HEK293T (cell line): ENCODE measurements at regions not wholly inside any gene's neighbourhood (a gene's known extent, or its start where the extent isn't known, plus 50 kb on each side); places are given as distances from the start of the nearest gene placed in this dataset.
"Not testable (repeated sequence)": the region's sequence is repeated elsewhere in the genome, so short reads cannot be mapped to it uniquely, and the experiment has no call there.

Experiments used
- ARNT ChIP-seq: fragments of 450-650 bp; IDR thresholded peaks from 2 replicates; pipeline ENCODE4 v1.6.1; 2017; ENCODE audit warnings: mild to moderate bottlenecking
- BHLHE40 ChIP-seq: fragments of 450-650 bp; IDR thresholded peaks from 2 replicates; pipeline ENCODE4 v1.6.1; 2016; ENCODE audit warnings: mild to moderate bottlenecking, moderate library complexity, borderline replicate concordance
- FOXK2 ChIP-seq: fragments of 450-650 bp; IDR thresholded peaks from 2 replicates; pipeline ENCODE4 v1.6.1; 2016; ENCODE audit warnings: mild to moderate bottlenecking
- FOXM1 ChIP-seq: fragments of 450-650 bp; IDR thresholded peaks from 2 replicates; pipeline ENCODE4 v1.6.1; 2017; ENCODE audit warnings: mild to moderate bottlenecking, borderline replicate concordance
- HDGF ChIP-seq: fragments of 450-650 bp; IDR thresholded peaks from 2 replicates; pipeline ENCODE4 v1.6.1; 2017; ENCODE audit warnings: antibody characterized with exemption, borderline replicate concordance
- NFRKB ChIP-seq: fragments of 450-650 bp; IDR thresholded peaks from 2 replicates; pipeline ENCODE4 v1.6.1; 2016; ENCODE audit warnings: mild to moderate bottlenecking, moderate library complexity
- SP1 ChIP-seq: fragments of 450-650 bp; IDR thresholded peaks from 2 replicates; pipeline ENCODE4 v1.6.1; 2017
- SUZ12 ChIP-seq: fragments of 450-650 bp; IDR thresholded peaks from 2 replicates; pipeline ENCODE4 v1.6.1; 2016; ENCODE audit warnings: mild to moderate bottlenecking
- TARDBP ChIP-seq: fragments of 450-650 bp; IDR thresholded peaks from 2 replicates; pipeline ENCODE4 v1.6.1; 2016

- not testable (repeated sequence) for TF ChIP-seq BHLHE40, SUZ12, FOXK2, HDGF, SP1, NFRKB, ARNT, TARDBP, FOXM1
Observed at GRCh38 chr7:115599184-115599583, 431.4 kb downstream of the TFEC start.
